Glutamatergic neuron (in vitro differentiated cells): ENCODE measurements at regions not wholly inside any gene's neighbourhood (a gene's known extent, or its start where the extent isn't known, plus 50 kb on each side); places are given as distances from the start of the nearest gene placed in this dataset.
A peak's percentile ranks its signal among the peaks of the same experiment; 100 is the strongest.

ENCODE experiments used
- DNase-seq: peaks from one replicate; pipeline ENCODE4 v3.0.0; 2022
- H3K27ac Mint-ChIP-seq: one replicate; pipeline ENCODE4 v1.8.0; 2020; ENCODE audit warnings: mild to moderate bottlenecking, mixed read lengths, inconsistent platforms; ENCODE audit not compliant: unreplicated experiment
- H3K27me3 Mint-ChIP-seq: one replicate; pipeline ENCODE4 v1.8.0; 2020; ENCODE audit warnings: mild to moderate bottlenecking, moderate library complexity, mixed read lengths, inconsistent platforms; ENCODE audit not compliant: unreplicated experiment
- H3K36me3 Mint-ChIP-seq: one replicate; pipeline ENCODE4 v1.8.0; 2020; ENCODE audit warnings: mild to moderate bottlenecking, mixed read lengths, inconsistent platforms; ENCODE audit not compliant: unreplicated experiment
- H3K4me1 Mint-ChIP-seq: one replicate; pipeline ENCODE4 v1.8.0; 2020; ENCODE audit warnings: mild to moderate bottlenecking, low read depth, mixed read lengths, inconsistent platforms; ENCODE audit not compliant: unreplicated experiment
- H3K4me3 Mint-ChIP-seq: one replicate; pipeline ENCODE4 v1.8.0; 2020; ENCODE audit warnings: mild to moderate bottlenecking, mixed read lengths, inconsistent platforms; ENCODE audit not compliant: unreplicated experiment
- H3K9me3 Mint-ChIP-seq: one replicate; pipeline ENCODE4 v1.8.0; 2020; ENCODE audit warnings: mild to moderate bottlenecking, moderate library complexity, mixed read lengths, inconsistent platforms; ENCODE audit not compliant: unreplicated experiment
- CTCF ChIP-seq: fragments of 200-600 bp; sonication (generic); IDR thresholded peaks from one replicate; pipeline ENCODE4 v1.5.0; 2021; ENCODE audit not compliant: partially characterized antibody, unreplicated experiment

- Mint-ChIP-seq H3K4me3 (no peak overlapping the region), H3K4me1 (peaks cover 52% of the 10 kb centered on the region), H3K27ac (peak overlapping the region; percentile 13), H3K27me3 (peaks cover 2% of the 10 kb centered on the region), H3K36me3 (no peaks in the 10 kb centered on the region), H3K9me3 (peaks cover 4% of the 10 kb centered on the region)
- TF ChIP-seq CTCF = no peak
- no peak for DNase-seq
These were observed 324.4 kb downstream of the NDFIP2 start for GRCh38 chr13:79805317-79805716.

GRCh38 chr13:79803989-79804388, 323.0 kb downstream of the NDFIP2 start:
- H3K27me3 Mint-ChIP-seq = peaks cover 5% of the 10 kb centered on the region
- DNase-seq = no peak
- H3K4me1 Mint-ChIP-seq = peaks cover 59% of the 10 kb centered on the region
- no peaks in the 10 kb centered on the region for H3K36me3 Mint-ChIP-seq
- TF ChIP-seq CTCF = no peak
- peak overlapping the region; percentile 67 for H3K27ac Mint-ChIP-seq
- peaks cover 15% of the 10 kb centered on the region for H3K9me3 Mint-ChIP-seq
- no peak overlapping the region for H3K4me3 Mint-ChIP-seq

GRCh38 chr13:79803296-79803695, 322.3 kb downstream of the NDFIP2 start:
- Mint-ChIP-seq H3K27ac (peak overlapping the region; percentile 82), H3K27me3 (peaks cover 5% of the 10 kb centered on the region), H3K9me3 (peaks cover 17% of the 10 kb centered on the region), H3K4me3 (no peak overlapping the region), H3K36me3 (no peaks in the 10 kb centered on the region), H3K4me1 (peaks cover 61% of the 10 kb centered on the region)
- no peak for DNase-seq
- TF ChIP-seq CTCF = no peak

- H3K9me3 Mint-ChIP-seq = peaks cover 17% of the 10 kb centered on the region
- H3K4me3 Mint-ChIP-seq = peak overlapping the region; percentile 10
- peaks cover 64% of the 10 kb centered on the region for H3K4me1 Mint-ChIP-seq
- no peaks in the 10 kb centered on the region for H3K36me3 Mint-ChIP-seq
- DNase-seq = no peak
- H3K27ac Mint-ChIP-seq = peak overlapping the region; percentile 82
- no peak for TF ChIP-seq CTCF
- H3K27me3 Mint-ChIP-seq = peaks cover 5% of the 10 kb centered on the region
These were observed 321.6 kb downstream of the NDFIP2 start for GRCh38 chr13:79802389-79803085.

GRCh38 chr13:79799059-79799867, 318.3 kb downstream of the NDFIP2 start:
- Mint-ChIP-seq H3K4me1 (peaks cover 73% of the 10 kb centered on the region), H3K4me3 (peak overlapping the region; percentile 48), H3K36me3 (no peaks in the 10 kb centered on the region), H3K27me3 (peaks cover 12% of the 10 kb centered on the region), H3K9me3 (peaks cover 21% of the 10 kb centered on the region), H3K27ac (peak overlapping the region; percentile 76)
- no peak for TF ChIP-seq CTCF
- DNase-seq = no peak
